ENCODE measurements at regions not wholly inside any gene's neighbourhood (a gene's known extent, or its start where the extent isn't known, plus 50 kb on each side); places are given as distances from the start of the nearest gene placed in this dataset.

DNA sequence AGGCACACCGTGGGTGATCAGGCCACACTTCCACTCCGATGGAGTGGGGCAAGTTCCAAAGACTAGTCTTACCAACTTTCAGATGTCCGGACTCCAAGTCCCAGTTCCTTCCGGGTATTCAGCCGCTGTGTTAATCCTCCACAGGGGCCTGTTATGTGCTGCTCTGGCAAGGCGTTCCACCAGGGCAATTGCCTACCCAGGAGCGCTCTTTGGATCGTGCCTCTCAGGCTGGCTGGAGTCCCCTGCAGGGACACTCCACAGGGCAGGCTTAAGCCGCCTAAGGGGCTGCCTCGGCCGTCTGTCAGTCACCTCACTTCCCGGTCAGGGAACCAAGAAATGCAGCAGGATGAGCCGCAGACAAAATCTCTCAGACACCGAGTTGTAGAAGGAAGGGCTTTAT lies 118.7 kb upstream of the CCNG1 start:
- DNase-seq (ENCODE audit: low spot score) (no peak), ATAC-seq (no peak)
- ChIA-PET POLR2A (no interaction called here), CTCF (no interaction called here)
- no peak overlapping the region for H3K27ac Mint-ChIP-seq
- no peak for TF ChIP-seq CREM (CRISPR knock-in tag; IDR thresholded peaks at IDR 0.05)
- TF ChIP-seq, protein P1, sequence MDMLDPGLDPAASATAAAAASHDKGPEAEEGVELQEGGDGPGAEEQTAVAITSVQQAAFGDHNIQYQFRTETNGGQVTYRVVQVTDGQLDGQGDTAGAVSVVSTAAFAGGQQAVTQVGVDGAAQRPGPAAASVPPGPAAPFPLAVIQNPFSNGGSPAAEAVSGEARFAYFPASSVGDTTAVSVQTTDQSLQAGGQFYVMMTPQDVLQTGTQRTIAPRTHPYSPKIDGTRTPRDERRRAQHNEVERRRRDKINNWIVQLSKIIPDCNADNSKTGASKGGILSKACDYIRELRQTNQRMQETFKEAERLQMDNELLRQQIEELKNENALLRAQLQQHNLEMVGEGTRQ (CRISPR knock-in tag; IDR thresholded peaks at IDR 0.05): no peak
- no peak for TF ChIP-seq ZNF138 (CRISPR knock-in tag; conservative IDR thresholded peaks at IDR 0.05)
- TF ChIP-seq ZNF396 (CRISPR knock-in tag; IDR thresholded peaks at IDR 0.05; ENCODE audit: borderline replicate concordance): no peak
- TF ChIP-seq JUN (CRISPR knock-in tag; IDR thresholded peaks at IDR 0.05): no peak
- TF ChIP-seq, protein P2, sequence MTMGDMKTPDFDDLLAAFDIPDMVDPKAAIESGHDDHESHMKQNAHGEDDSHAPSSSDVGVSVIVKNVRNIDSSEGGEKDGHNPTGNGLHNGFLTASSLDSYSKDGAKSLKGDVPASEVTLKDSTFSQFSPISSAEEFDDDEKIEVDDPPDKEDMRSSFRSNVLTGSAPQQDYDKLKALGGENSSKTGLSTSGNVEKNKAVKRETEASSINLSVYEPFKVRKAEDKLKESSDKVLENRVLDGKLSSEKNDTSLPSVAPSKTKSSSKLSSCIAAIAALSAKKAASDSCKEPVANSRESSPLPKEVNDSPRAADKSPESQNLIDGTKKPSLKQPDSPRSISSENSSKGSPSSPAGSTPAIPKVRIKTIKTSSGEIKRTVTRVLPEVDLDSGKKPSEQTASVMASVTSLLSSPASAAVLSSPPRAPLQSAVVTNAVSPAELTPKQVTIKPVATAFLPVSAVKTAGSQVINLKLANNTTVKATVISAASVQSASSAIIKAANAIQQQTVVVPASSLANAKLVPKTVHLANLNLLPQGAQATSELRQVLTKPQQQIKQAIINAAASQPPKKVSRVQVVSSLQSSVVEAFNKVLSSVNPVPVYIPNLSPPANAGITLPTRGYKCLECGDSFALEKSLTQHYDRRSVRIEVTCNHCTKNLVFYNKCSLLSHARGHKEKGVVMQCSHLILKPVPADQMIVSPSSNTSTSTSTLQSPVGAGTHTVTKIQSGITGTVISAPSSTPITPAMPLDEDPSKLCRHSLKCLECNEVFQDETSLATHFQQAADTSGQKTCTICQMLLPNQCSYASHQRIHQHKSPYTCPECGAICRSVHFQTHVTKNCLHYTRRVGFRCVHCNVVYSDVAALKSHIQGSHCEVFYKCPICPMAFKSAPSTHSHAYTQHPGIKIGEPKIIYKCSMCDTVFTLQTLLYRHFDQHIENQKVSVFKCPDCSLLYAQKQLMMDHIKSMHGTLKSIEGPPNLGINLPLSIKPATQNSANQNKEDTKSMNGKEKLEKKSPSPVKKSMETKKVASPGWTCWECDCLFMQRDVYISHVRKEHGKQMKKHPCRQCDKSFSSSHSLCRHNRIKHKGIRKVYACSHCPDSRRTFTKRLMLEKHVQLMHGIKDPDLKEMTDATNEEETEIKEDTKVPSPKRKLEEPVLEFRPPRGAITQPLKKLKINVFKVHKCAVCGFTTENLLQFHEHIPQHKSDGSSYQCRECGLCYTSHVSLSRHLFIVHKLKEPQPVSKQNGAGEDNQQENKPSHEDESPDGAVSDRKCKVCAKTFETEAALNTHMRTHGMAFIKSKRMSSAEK (CRISPR knock-in tag; IDR thresholded peaks at IDR 0.05; ENCODE audit: borderline replicate concordance): no peak
- TF ChIP-seq, protein P3, sequence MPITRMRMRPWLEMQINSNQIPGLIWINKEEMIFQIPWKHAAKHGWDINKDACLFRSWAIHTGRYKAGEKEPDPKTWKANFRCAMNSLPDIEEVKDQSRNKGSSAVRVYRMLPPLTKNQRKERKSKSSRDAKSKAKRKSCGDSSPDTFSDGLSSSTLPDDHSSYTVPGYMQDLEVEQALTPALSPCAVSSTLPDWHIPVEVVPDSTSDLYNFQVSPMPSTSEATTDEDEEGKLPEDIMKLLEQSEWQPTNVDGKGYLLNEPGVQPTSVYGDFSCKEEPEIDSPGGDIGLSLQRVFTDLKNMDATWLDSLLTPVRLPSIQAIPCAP (CRISPR knock-in tag; IDR thresholded peaks at IDR 0.05): no peak
- TF ChIP-seq RELA (CRISPR knock-in tag; IDR thresholded peaks at IDR 0.05; ENCODE audit: borderline replicate concordance): no peak
- TF ChIP-seq, protein P4, sequence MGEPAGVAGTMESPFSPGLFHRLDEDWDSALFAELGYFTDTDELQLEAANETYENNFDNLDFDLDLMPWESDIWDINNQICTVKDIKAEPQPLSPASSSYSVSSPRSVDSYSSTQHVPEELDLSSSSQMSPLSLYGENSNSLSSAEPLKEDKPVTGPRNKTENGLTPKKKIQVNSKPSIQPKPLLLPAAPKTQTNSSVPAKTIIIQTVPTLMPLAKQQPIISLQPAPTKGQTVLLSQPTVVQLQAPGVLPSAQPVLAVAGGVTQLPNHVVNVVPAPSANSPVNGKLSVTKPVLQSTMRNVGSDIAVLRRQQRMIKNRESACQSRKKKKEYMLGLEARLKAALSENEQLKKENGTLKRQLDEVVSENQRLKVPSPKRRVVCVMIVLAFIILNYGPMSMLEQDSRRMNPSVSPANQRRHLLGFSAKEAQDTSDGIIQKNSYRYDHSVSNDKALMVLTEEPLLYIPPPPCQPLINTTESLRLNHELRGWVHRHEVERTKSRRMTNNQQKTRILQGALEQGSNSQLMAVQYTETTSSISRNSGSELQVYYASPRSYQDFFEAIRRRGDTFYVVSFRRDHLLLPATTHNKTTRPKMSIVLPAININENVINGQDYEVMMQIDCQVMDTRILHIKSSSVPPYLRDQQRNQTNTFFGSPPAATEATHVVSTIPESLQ (CRISPR knock-in tag; IDR thresholded peaks at IDR 0.05): no peak
- TF ChIP-seq, protein P5, sequence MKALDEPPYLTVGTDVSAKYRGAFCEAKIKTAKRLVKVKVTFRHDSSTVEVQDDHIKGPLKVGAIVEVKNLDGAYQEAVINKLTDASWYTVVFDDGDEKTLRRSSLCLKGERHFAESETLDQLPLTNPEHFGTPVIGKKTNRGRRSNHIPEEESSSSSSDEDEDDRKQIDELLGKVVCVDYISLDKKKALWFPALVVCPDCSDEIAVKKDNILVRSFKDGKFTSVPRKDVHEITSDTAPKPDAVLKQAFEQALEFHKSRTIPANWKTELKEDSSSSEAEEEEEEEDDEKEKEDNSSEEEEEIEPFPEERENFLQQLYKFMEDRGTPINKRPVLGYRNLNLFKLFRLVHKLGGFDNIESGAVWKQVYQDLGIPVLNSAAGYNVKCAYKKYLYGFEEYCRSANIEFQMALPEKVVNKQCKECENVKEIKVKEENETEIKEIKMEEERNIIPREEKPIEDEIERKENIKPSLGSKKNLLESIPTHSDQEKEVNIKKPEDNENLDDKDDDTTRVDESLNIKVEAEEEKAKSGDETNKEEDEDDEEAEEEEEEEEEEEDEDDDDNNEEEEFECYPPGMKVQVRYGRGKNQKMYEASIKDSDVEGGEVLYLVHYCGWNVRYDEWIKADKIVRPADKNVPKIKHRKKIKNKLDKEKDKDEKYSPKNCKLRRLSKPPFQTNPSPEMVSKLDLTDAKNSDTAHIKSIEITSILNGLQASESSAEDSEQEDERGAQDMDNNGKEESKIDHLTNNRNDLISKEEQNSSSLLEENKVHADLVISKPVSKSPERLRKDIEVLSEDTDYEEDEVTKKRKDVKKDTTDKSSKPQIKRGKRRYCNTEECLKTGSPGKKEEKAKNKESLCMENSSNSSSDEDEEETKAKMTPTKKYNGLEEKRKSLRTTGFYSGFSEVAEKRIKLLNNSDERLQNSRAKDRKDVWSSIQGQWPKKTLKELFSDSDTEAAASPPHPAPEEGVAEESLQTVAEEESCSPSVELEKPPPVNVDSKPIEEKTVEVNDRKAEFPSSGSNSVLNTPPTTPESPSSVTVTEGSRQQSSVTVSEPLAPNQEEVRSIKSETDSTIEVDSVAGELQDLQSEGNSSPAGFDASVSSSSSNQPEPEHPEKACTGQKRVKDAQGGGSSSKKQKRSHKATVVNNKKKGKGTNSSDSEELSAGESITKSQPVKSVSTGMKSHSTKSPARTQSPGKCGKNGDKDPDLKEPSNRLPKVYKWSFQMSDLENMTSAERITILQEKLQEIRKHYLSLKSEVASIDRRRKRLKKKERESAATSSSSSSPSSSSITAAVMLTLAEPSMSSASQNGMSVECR (CRISPR knock-in tag; IDR thresholded peaks at IDR 0.05; ENCODE audit: borderline replicate concordance): no peak
- TF ChIP-seq TP53 (CRISPR knock-in tag; IDR thresholded peaks at IDR 0.05): no peak
- no peak for TF ChIP-seq ZNF219 (CRISPR knock-in tag; IDR thresholded peaks at IDR 0.05; ENCODE audit: borderline replicate concordance)
- no peak for TF ChIP-seq JAZF1 (CRISPR knock-in tag; IDR thresholded peaks at IDR 0.05)
- no peak for TF ChIP-seq SOX15 (CRISPR knock-in tag; IDR thresholded peaks at IDR 0.05)
- TF ChIP-seq NFE2L1 (CRISPR knock-in tag; IDR thresholded peaks at IDR 0.05): no peak
- no peak for TF ChIP-seq GTF2I (CRISPR knock-in tag; conservative IDR thresholded peaks at IDR 0.05)
- H3K36me3 Mint-ChIP-seq: peaks cover 18% of the 10 kb centered on the region
- no peak overlapping the region for H3K4me3 Mint-ChIP-seq
- H3K9me3 Mint-ChIP-seq: peaks cover 21% of the 10 kb centered on the region
- H3K27me3 Mint-ChIP-seq (ENCODE audit: low read depth): no peaks in the 10 kb centered on the region; the same call in 1 of the 2 replicates
- peaks cover 8% of the 10 kb centered on the region for H3K4me1 Mint-ChIP-seq

All from WTC11 (cell line).